Sigmoid colon (tissue), 3 donors: ENCODE measurements at regions not wholly inside any gene's neighbourhood (a gene's known extent, or its start where the extent isn't known, plus 50 kb on each side); places are given as distances from the start of the nearest gene placed in this dataset.

Source experiments
- CTCF ChIP-seq, 4 experiments: fragments of 450-650 bp in 3 of 4; fragments of 200-600 bp in 1 of 4; IDR thresholded peaks; one replicate each; pipeline ENCODE4 v1.5.1; 2016 to 2019; ENCODE audit warnings: antibody characterized with exemption in 4 of 4, mild to moderate bottlenecking in 3 of 4, moderate library complexity in 2 of 4
- POLR2A ChIP-seq, 2 donors: fragments of 450-650 bp; IDR thresholded peaks; one replicate each; pipeline ENCODE4 v1.6.1; 2016; ENCODE audit warnings: antibody characterized with exemption in 2 of 2, mild to moderate bottlenecking in 2 of 2, moderate library complexity in 2 of 2

GRCh38 chr18:68086481-68086880 lies 570.0 kb upstream of the DSEL start:
- no peak for TF ChIP-seq CTCF (IDR thresholded peaks at IDR 0.05)
- no peak for TF ChIP-seq POLR2A (IDR thresholded peaks at IDR 0.05)
